ENCODE measurements at regions not wholly inside any gene's neighbourhood (a gene's known extent, or its start where the extent isn't known, plus 50 kb on each side); places are given as distances from the start of the nearest gene placed in this dataset.

- no peaks in the 10 kb centered on the region for H3K4me1 ChIP-seq (replicated peaks in 1 of 4; ENCODE audit: control insufficient read depth in 3 of 4, insufficient read depth in 4 of 4, low read length in 3 of 4)
- H2BK20ac ChIP-seq (ENCODE audit: low read length) = no peak overlapping the region
- H4K20me1 ChIP-seq (replicated peaks in 1 of 2; ENCODE audit: control insufficient read depth in 1 of 2, insufficient read depth in 2 of 2, low read length in 2 of 2) = no peaks in the 10 kb centered on the region
- no peaks in the 10 kb centered on the region for H3K36me3 ChIP-seq (ENCODE audit: control insufficient read depth in 2 of 4, insufficient read depth in 4 of 4, low read length in 3 of 4)
- H4K8ac ChIP-seq (ENCODE audit: extremely low read depth, insufficient read depth, low read length) = no peak overlapping the region
- no peak overlapping the region for H3K9ac ChIP-seq (replicated peaks in 1 of 4; ENCODE audit: extremely low read depth in 1 of 4, low read depth in 3 of 4, low read length in 3 of 4)
- no peaks in the 10 kb centered on the region for H3K23me2 ChIP-seq (ENCODE audit: low read depth, low read length)
- DNase-seq (ENCODE audit: low read depth in 1 of 2, low spot score in 2 of 2) (no peak), FAIRE-seq (no peak)
- H2AK5ac ChIP-seq (ENCODE audit: low read depth, low read length) = no peak overlapping the region
- H4K5ac ChIP-seq (ENCODE audit: insufficient read length, low read depth, low read length) = no peak overlapping the region
- H3K9me3 ChIP-seq (ENCODE audit: insufficient read depth in 2 of 2, low read depth in 1 of 2, low read length in 1 of 2) = no peaks in the 10 kb centered on the region; a peak in 1 of 4 replicates
- H3K27ac ChIP-seq (ENCODE audit: low read depth, low read length) = no peak overlapping the region
- no peaks in the 10 kb centered on the region for H3K27me3 ChIP-seq (replicated peaks in 1 of 4; ENCODE audit: control insufficient read depth in 3 of 4, extremely low read depth in 1 of 4, insufficient read depth in 3 of 4, low read length in 3 of 4)
- 45% methylated on average over 1 of the region's 1 CpG; no CpG with 5 or more reads in 1 of the 2 experiments for WGBS, 2 experiments (ENCODE audit: extremely low coverage in 1 of 2, insufficient coverage in 1 of 2, insufficient read length in 1 of 2, insufficient replicate concordance in 2 of 2, low coverage in 1 of 2, low lambda C conversion rate in 2 of 2, missing lambda C conversion rate in 1 of 2)
- H3K4ac ChIP-seq (replicated peaks; ENCODE audit: insufficient read length, low read depth, low read length) = no peak overlapping the region
- H2BK5ac ChIP-seq (ENCODE audit: low read depth, low read length) = no peak overlapping the region
- H2BK120ac ChIP-seq (replicated peaks; ENCODE audit: low read depth, low read length) = no peak overlapping the region
- H3K14ac ChIP-seq (ENCODE audit: insufficient read length) = no peak overlapping the region
- no peaks in the 10 kb centered on the region for H3K79me1 ChIP-seq (ENCODE audit: low read depth, low read length)
- POLR2A ChIA-PET (ENCODE audit: partially characterized antibody) = no interaction called here
- H3K56ac ChIP-seq (replicated peaks; ENCODE audit: insufficient read length, low read depth, low read length) = no peak overlapping the region
- H4K91ac ChIP-seq (replicated peaks; ENCODE audit: insufficient read length, low read length) = no peak overlapping the region
- H2BK15ac ChIP-seq (ENCODE audit: low read length) = no peak overlapping the region
- H3K4me2 ChIP-seq (ENCODE audit: insufficient read depth in 1 of 2, low read depth in 2 of 2, low read length in 2 of 2) = no peak overlapping the region
- no peaks in the 10 kb centered on the region for H3K79me2 ChIP-seq (ENCODE audit: control insufficient read depth in 1 of 2, insufficient read depth in 2 of 2, low read length in 2 of 2)
- no peak overlapping the region for H2AFZ ChIP-seq (ENCODE audit: low read length)
- no peak overlapping the region for H3K4me3 ChIP-seq (ENCODE audit: extremely low read depth in 1 of 4, insufficient read depth in 2 of 4, low read depth in 3 of 4, low read length in 4 of 4)
- CTCF ChIA-PET (ENCODE audit: partially characterized antibody) = no interaction called here
- H3K18ac ChIP-seq (ENCODE audit: extremely low read depth, low read length) = no peak overlapping the region
- H2BK12ac ChIP-seq (ENCODE audit: low read depth, low read length) = no peak overlapping the region
- H3K23ac ChIP-seq (ENCODE audit: insufficient read length) = no peak overlapping the region
- TF ChIP-seq SIN3A (conservative IDR thresholded peaks at IDR 0.05 in 1 of 2, IDR thresholded peaks at IDR 0.05 in 1 of 2; ENCODE audit: low read depth in 1 of 2, low read length in 2 of 2) = no peak
- TF ChIP-seq RXRA (IDR thresholded peaks at IDR 0.05; ENCODE audit: insufficient read depth, low read depth, low read length) = no peak
- TF ChIP-seq TEAD4 (IDR thresholded peaks at IDR 0.05; ENCODE audit: low read depth, low read length) = no peak
- no peak for TF ChIP-seq JUND (IDR thresholded peaks at IDR 0.05; ENCODE audit: low read length)
- TF ChIP-seq GABPA (IDR thresholded peaks at IDR 0.05; ENCODE audit: borderline replicate concordance, insufficient read depth, low read length) = no peak
- TF ChIP-seq HDAC2 (IDR thresholded peaks at IDR 0.05; ENCODE audit: borderline replicate concordance in 1 of 2, low read depth in 2 of 2, low read length in 2 of 2) = no peak
- TF ChIP-seq SIX5 (IDR thresholded peaks at IDR 0.05; ENCODE audit: low read depth, low read length) = no peak
- no peak for TF ChIP-seq CREB1 (IDR thresholded peaks at IDR 0.05)
- no peak for TF ChIP-seq KDM4A (IDR thresholded peaks at IDR 0.05; ENCODE audit: low read depth, low read length, severe bottlenecking)
- TF ChIP-seq SRF (IDR thresholded peaks at IDR 0.05; ENCODE audit: low read depth, low read length) = no peak
- no peak for TF ChIP-seq TAF7 (optimal IDR thresholded peaks at IDR 0.05; ENCODE audit: borderline replicate concordance, low read depth, low read length)
- no peak for TF ChIP-seq TBP (IDR thresholded peaks at IDR 0.05; ENCODE audit: low read depth, low read length)
- no peak for TF ChIP-seq SUZ12 (IDR thresholded peaks at IDR 0.05; ENCODE audit: low read length)
- TF ChIP-seq POLR2AphosphoS5 (IDR thresholded peaks at IDR 0.05; ENCODE audit: low read depth, low read length) = no peak
- no peak for TF ChIP-seq USF2 (IDR thresholded peaks at IDR 0.05; ENCODE audit: low read length)
Observed at GRCh38 chr12:83893101-83893500, 1019.5 kb downstream of the SLC6A15 start.

Measured in H1 (cell line).